ENCODE measurements at regions not wholly inside any gene's neighbourhood (a gene's known extent, or its start where the extent isn't known, plus 50 kb on each side); places are given as distances from the start of the nearest gene placed in this dataset.

- TF ChIP-seq POLR2A (IDR thresholded peaks at IDR 0.05; ENCODE audit: low read depth, low read length) (no peak), TAF1 (IDR thresholded peaks at IDR 0.05; ENCODE audit: low read depth, low read length) (no peak)
These were observed 554.6 kb downstream of the NLGN4X start for GRCh38 chrX:5674036-5674435.

All from GM12891 (cell line).